Stimulated activated naive CD8-positive, alpha-beta T cell treated with anti-CD3 and anti-CD28 coated beads, Interleukin-15, Interleukin-2, amounts not matched to agents 100 ng/mL and 50 ng/mL, for 24 hours (primary cell): ENCODE measurements at regions not wholly inside any gene's neighbourhood (a gene's known extent, or its start where the extent isn't known, plus 50 kb on each side); places are given as distances from the start of the nearest gene placed in this dataset.
"Not testable (repeated sequence)": the region's sequence is repeated elsewhere in the genome, so short reads cannot be mapped to it uniquely, and the experiment has no call there.

Experiments used
- H3K27ac Mint-ChIP-seq: one replicate; pipeline ENCODE4 v1.8.0; 2021; ENCODE audit warnings: mild to moderate bottlenecking, mixed read lengths
- H3K27me3 Mint-ChIP-seq: one replicate; pipeline ENCODE4 v1.8.0; 2021; ENCODE audit warnings: mixed read lengths
- H3K36me3 Mint-ChIP-seq: one replicate; pipeline ENCODE4 v1.8.0; 2021; ENCODE audit warnings: low read depth, mixed read lengths
- H3K4me1 Mint-ChIP-seq: one replicate; pipeline ENCODE4 v1.8.0; 2021; ENCODE audit warnings: low read depth, mixed read lengths
- H3K4me3 Mint-ChIP-seq: one replicate; pipeline ENCODE4 v1.8.0; 2021; ENCODE audit warnings: mild to moderate bottlenecking, mixed read lengths
- H3K9me3 Mint-ChIP-seq: one replicate; pipeline ENCODE4 v1.8.0; 2021; ENCODE audit warnings: mixed read lengths

DNA sequence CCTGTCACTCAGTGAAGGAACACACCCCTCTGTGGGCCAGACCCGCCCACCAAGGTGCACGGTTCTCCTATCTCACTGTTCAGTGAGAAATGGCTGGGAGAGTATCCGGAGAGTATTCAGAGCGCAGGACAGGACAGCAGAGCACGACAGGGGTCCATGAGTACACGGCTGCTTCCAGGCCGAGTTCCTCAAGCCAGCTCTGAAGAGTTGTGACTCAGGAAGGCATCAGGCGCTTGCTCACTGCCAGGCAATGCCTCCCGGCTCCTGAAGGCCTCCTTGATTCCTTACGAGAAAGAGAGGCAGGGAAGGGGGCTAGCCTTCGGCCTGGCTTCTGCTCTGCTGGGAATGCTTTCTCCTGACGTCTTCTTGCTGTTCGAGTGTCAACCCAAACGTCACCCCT, 132.1 kb upstream of the PPP1R26 start:
- no peaks in the 10 kb centered on the region for H3K9me3 Mint-ChIP-seq
- H3K27me3 Mint-ChIP-seq, result no peaks in the 10 kb centered on the region
- H3K4me3 Mint-ChIP-seq, result no peak overlapping the region
- H3K27ac Mint-ChIP-seq, result no peak overlapping the region
- H3K4me1 Mint-ChIP-seq, result no peaks in the 10 kb centered on the region
- H3K36me3 Mint-ChIP-seq, result no peaks in the 10 kb centered on the region

DNA sequence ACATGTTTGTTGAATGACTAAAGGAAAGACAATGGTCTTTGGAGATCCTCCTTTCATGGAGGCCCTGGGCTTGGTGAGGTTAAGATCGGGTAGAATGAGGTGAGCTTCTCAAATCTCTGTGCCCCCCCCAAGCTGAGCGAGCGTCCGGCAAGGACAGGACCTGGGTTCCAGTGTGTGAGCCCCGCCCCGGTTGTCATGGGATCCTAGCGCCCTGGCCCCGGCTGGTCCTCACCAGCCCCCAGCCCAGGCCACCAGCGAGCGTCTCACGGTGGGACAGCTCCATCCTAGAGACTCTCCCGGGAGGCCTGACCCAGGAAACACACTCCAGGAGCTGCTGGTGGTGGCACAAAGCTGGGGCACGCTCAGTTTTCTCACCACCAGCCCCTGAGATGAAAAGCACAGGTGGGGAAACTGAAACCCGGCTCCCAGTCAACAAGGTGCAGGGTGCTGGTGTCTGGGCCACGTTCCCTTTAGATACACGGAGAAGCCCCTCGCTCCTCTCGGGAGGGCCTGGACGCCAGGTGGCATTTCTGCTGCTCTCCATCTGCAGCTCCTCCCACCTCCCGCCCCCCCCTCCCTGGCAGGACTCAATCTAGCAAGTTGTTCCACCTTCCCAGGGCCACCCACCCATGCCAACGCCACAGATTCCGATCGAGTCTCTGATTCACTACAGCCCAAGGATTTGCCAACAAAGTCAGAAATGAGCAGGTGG, 131.3 kb upstream of the PPP1R26 start:
- no peaks in the 10 kb centered on the region for H3K36me3 Mint-ChIP-seq
- no peaks in the 10 kb centered on the region for H3K27me3 Mint-ChIP-seq
- no peaks in the 10 kb centered on the region for H3K9me3 Mint-ChIP-seq
- H3K27ac Mint-ChIP-seq, result no peak overlapping the region
- H3K4me1 Mint-ChIP-seq, result no peaks in the 10 kb centered on the region
- H3K4me3 Mint-ChIP-seq, result no peak overlapping the region

DNA sequence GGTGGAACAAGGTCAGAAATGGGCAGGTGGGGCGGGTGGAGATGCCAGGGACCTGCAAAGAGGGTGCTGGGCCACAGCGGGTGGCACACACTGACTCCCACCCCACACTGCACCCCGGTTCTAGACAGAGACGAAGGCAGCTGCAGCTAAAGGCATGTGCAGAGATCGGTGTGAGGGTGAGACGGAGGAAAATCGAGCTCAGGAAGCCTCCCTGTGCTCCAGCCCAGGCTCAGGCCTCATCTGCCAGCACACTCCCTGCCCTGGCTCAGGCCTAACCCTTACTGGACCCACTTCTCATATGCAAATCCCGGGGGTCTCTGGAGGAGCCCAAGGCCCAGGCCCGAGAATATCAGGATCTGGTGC, 130.8 kb upstream of the PPP1R26 start:
- no peaks in the 10 kb centered on the region for H3K4me1 Mint-ChIP-seq
- no peak overlapping the region for H3K4me3 Mint-ChIP-seq
- no peaks in the 10 kb centered on the region for H3K36me3 Mint-ChIP-seq
- no peak overlapping the region for H3K27ac Mint-ChIP-seq
- no peaks in the 10 kb centered on the region for H3K9me3 Mint-ChIP-seq
- H3K27me3 Mint-ChIP-seq, result no peaks in the 10 kb centered on the region

DNA sequence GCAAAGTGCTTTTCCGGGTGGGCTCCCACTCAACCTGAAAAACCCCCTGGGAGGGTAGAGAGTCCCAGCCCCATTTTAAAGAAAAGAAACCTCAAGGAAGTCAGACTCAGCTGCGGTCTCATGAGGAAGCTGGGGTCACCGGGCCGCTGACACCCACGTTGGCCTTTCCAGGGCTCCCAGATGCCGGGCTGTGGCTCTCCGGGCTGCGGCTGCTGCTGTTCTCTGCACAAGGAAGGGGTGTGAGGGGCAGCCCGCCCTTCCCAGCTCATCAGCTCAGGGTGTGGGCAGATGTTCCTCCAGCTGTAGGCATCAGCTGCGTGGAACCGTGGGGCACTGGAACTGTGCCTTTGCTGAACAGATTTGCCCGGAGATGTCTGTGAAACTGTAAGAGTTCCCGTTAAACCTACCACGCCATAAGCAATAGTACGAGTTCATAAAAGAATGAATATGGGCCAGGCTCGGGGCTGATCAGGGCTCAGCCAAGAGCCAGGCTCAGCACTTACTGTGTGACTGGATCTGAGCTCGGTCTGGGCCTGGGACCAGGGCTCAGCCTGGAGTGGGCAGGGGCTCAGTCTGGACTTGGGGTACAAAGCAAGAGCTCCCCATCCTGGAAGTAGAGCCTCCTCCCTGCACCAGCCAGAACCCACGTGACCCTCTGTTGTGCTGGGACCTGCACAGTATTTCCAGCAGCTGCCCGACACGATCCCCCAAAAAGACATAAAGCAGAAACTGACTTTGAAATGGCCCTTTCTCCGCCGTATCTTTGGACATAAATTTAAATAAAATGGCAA, 130.2 kb upstream of the PPP1R26 start:
- Mint-ChIP-seq H3K9me3 (no peaks in the 10 kb centered on the region), H3K4me3 (no peak overlapping the region), H3K36me3 (no peaks in the 10 kb centered on the region), H3K27me3 (no peaks in the 10 kb centered on the region), H3K27ac (no peak overlapping the region), H3K4me1 (no peaks in the 10 kb centered on the region)

DNA sequence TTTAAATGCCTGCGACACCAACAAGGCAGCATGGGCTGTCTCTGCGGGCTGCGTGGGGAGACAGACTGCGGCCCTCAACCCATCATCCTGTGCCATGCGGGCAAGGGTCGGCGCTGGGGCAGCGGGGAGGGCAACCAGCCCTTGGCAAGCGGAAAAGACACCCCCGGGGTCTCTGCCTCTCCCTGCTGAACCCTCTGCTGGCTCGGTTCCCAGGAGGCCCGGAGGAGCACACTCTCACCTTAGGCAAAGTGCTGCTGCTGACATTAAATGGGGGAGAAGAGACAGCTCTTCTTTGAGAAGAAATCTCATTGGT, 129.6 kb upstream of the PPP1R26 start:
- Mint-ChIP-seq H3K4me3 (no peak overlapping the region), H3K9me3 (no peaks in the 10 kb centered on the region), H3K36me3 (no peaks in the 10 kb centered on the region), H3K27me3 (no peaks in the 10 kb centered on the region), H3K4me1 (no peaks in the 10 kb centered on the region), H3K27ac (no peak overlapping the region)

DNA sequence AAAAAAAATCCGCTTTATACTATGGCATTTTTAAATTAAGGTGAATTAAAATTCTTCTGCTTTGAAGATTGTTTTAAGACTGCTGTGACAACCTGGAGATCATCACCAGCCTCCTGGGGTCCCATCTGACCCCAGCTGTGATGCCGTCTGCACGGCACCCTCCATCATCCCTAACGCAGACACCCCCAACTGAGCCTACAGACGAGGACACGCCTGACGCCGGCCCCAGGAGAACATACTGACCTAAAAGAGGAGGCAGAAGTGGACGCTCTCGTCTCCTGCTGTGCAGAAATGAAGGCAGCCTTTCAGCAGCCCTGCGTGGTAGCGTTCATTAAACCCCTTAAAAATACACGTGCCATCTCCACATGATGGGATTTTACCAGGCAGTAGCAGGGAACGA, 125.6 kb upstream of the PPP1R26 start:
- H3K27me3 Mint-ChIP-seq, result no peaks in the 10 kb centered on the region
- no peaks in the 10 kb centered on the region for H3K36me3 Mint-ChIP-seq
- H3K27ac Mint-ChIP-seq, result no peak overlapping the region
- H3K4me1 Mint-ChIP-seq, result no peaks in the 10 kb centered on the region
- no peak overlapping the region for H3K4me3 Mint-ChIP-seq
- no peaks in the 10 kb centered on the region for H3K9me3 Mint-ChIP-seq

DNA sequence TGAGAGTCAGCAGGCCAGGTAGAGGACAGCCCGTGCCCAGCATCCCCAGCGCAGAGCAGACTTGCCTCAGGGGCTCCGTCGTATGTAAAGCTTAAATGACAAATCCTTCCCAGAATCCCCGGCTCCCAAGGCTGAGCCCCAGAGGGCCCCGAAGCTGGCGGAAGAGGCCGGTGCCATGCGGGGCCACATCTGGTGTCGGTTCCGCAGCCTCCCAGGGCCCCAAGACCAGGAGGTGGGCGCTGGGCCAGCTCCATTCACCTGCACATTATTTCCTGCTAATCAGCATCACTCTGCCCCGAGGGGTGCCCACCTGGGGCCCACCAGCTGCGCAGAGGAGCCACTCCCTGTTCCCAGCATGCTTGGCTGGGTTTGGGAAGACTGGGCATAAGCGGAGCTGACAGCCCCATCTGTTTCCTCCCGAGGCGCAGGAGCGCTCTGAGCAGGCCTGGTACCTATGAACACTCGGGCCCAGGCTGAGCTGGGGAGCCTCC, 124.0 kb upstream of the PPP1R26 start:
- H3K9me3 Mint-ChIP-seq, result no peaks in the 10 kb centered on the region
- no peak overlapping the region for H3K27ac Mint-ChIP-seq
- H3K4me3 Mint-ChIP-seq, result no peak overlapping the region
- no peaks in the 10 kb centered on the region for H3K4me1 Mint-ChIP-seq
- H3K36me3 Mint-ChIP-seq, result no peaks in the 10 kb centered on the region
- no peaks in the 10 kb centered on the region for H3K27me3 Mint-ChIP-seq

DNA sequence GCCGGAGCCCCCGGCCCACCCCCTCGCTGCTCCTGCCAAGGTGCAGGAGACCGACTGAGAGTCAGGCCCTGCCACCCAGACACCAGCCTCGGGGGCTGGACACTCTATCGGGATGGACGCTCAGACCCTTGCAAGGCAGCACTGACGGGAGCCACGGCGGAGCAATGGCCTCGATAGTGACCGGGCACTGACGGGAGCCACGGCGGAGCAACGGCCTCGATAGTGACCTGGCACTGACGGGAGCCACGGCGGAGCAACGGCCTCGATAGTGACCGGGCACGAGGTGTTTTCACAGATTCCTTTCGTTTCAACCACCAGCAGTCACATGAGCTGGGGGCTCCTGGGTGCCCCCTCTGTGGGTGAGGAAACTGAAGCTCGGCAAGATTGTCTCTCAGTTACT, 123.6 kb upstream of the PPP1R26 start:
- Mint-ChIP-seq H3K4me1 (no peaks in the 10 kb centered on the region), H3K9me3 (no peaks in the 10 kb centered on the region), H3K27ac (no peak overlapping the region), H3K4me3 (no peak overlapping the region), H3K27me3 (no peaks in the 10 kb centered on the region), H3K36me3 (no peaks in the 10 kb centered on the region)

DNA sequence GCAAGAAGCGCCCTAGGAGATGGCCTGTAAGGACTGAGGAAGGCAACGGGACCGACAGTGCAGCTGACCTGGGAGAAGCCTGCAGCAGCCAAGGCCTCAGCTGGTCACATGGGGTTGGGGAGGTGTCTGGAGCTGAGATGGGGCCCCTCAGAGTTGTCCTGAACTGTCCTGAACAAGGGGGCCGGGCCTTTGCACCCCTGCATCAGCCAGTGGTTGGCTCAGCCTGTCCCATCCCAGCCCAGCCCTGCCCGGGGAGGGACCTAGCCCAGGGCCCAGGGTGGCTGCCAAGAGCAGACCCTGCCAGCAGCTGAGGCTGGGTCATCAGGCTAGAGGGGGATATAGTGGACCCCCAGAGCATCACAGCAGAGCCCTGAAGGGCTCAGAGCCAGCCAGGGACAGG, 122.8 kb upstream of the PPP1R26 start:
- H3K9me3 Mint-ChIP-seq, result no peaks in the 10 kb centered on the region
- no peaks in the 10 kb centered on the region for H3K4me1 Mint-ChIP-seq
- no peaks in the 10 kb centered on the region for H3K36me3 Mint-ChIP-seq
- no peak overlapping the region for H3K4me3 Mint-ChIP-seq
- H3K27ac Mint-ChIP-seq, result no peak overlapping the region
- no peaks in the 10 kb centered on the region for H3K27me3 Mint-ChIP-seq

DNA sequence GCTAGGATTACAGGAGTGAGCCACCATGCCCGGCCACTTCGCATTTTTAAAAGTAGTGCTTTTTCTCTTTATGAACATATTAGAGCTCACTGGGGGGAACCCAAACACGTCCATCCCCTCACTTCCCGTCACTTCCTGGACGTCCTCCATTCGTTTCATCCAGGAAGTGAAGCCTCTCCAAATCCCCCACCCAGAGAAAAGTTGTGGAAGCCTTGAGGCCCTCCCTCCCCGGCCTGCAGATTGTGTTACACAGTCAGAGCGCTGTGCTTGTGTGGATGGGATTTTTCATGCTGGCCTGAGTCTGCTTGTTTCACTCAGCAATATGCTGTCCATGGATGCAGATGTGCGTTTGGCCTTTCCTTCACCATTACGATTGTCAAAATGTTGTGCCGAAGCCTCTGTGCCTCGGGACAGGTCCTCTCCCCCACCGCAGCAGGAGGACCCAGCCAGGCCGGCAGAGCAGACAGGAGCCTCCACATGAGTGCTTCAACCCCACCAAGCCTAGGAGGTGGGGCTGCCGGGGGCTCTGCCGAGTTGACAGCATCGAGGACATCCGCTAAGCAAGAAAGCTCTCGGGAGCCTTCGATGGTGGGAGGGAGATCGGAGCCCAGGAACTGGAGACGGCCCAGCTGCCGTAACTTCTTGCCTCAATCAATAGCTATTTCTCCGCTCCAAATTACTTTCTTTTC, 121.6 kb upstream of the PPP1R26 start:
- Mint-ChIP-seq H3K4me3 (no peak overlapping the region), H3K36me3 (no peaks in the 10 kb centered on the region), H3K27ac (no peak overlapping the region), H3K4me1 (no peaks in the 10 kb centered on the region), H3K9me3 (peaks cover 2% of the 10 kb centered on the region), H3K27me3 (no peaks in the 10 kb centered on the region)

DNA sequence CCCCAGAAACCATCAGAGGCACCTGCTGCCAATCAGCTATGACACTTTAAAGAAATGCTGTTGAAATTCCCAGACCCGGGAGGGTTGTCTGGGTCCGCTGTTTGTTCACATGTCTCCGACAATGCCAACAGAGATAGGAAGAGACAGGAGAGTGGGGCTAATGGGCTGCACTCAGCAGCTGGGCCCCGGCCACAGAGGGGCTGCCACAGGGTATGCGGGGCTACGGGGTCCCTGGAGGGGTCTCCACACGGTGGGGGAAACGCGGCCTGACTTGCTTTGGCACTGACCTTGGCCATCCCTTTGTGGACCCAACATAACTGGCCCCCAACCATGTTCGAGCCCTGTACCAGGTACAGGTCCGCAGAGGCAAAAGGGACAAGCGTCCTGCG, 121.0 kb upstream of the PPP1R26 start:
- no peak overlapping the region for H3K27ac Mint-ChIP-seq

DNA sequence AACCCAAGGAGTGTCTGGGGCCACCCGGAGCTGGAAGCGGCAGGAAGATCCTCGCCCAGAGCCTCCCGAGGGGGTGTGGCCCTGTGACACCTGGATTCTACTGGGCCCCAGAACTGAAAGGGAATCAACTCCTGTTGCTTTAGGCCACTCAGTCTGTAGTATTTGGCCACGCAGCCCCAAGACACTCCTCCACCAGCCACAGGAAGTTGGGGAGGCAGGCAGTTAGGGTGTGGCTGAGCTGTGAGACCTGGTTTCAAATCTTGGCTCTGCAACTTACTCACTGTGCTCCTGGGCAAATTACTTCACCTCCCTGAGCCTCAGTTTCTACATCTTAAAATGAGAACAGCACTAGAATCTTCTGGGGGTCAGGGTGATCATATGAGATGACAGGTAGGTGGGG, 119.8 kb upstream of the PPP1R26 start:
- Mint-ChIP-seq H3K4me3 (no peak overlapping the region), H3K27me3 (no peaks in the 10 kb centered on the region), H3K4me1 (no peaks in the 10 kb centered on the region), H3K9me3 (peaks cover 4% of the 10 kb centered on the region), H3K36me3 (no peaks in the 10 kb centered on the region), H3K27ac (no peak overlapping the region)

More for the DNA sequence above, 121.0 kb upstream of the PPP1R26 start:
- Mint-ChIP-seq H3K36me3 (no peaks in the 10 kb centered on the region), H3K4me1 (no peaks in the 10 kb centered on the region), H3K4me3 (no peak overlapping the region), H3K27me3 (no peaks in the 10 kb centered on the region), H3K9me3 (peaks cover 4% of the 10 kb centered on the region)

DNA sequence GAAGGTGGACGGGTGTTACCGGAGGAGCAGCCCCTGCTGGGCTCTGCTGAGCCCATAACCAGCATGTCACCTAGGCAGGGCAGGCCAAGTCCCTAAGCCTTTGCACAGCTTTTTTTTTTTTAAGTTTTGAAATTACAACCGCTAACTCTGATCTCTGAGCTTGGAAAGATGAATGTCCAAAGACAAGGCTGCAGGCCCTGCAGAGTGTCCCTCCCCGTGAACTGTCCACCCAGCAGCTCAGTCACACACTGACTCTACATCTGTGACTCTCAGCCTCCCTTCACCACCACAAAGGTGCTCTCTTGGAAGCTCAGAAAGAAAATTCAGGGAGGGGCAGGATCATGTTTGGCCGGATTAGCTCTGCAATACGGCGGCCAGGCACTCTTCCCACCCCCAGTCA, 119.0 kb upstream of the PPP1R26 start:
- Mint-ChIP-seq H3K4me3 (no peak overlapping the region), H3K4me1 (no peaks in the 10 kb centered on the region), H3K27ac (no peak overlapping the region), H3K27me3 (no peaks in the 10 kb centered on the region), H3K36me3 (no peaks in the 10 kb centered on the region), H3K9me3 (peaks cover 4% of the 10 kb centered on the region)

DNA sequence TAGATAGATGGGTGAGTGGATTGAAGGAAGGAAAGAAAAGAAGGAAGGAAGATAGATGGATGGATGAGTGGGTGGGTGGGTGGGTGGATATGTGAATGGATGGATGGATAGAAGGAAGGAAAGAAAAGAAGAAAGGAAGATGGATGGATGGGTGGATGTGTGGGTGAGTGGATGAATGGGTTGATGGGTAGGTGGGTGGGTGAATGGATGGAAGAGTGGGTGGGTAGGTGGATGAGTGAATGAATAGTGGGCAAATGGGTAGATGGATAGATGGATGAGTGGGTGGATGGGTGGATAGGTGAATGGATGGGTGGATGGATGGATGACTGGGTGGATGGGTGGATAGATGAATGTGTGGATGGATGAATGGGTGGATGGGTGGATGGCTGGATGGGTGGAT, 117.9 kb upstream of the PPP1R26 start:
- not testable (repeated sequence) for H3K9me3 Mint-ChIP-seq, H3K4me3 Mint-ChIP-seq, H3K36me3 Mint-ChIP-seq

DNA sequence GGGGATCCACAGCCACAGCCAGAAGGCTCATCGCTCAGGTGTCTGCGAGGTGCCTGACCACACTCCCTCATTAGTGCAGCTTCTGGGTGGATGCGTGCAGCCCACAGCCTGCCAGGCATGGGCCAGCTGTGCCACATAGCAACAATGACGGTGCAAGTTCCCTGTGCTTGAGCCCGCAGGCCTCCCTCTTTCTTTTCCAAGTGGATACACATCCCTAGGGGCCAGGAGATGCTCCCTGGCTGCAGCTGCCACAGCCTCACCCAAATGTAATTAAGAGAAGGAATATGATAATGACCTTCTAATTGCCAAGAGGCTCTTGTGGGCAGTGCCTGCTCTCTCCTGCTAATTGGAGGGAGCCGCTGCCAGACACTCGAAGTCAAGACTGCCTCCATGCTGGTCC, 116.0 kb upstream of the PPP1R26 start:
- H3K27me3 Mint-ChIP-seq, result no peaks in the 10 kb centered on the region

More for the DNA sequence above, 117.9 kb upstream of the PPP1R26 start:
- not testable (repeated sequence) for H3K27me3 Mint-ChIP-seq, H3K4me1 Mint-ChIP-seq, H3K27ac Mint-ChIP-seq

More for the DNA sequence above, 116.0 kb upstream of the PPP1R26 start:
- no peak overlapping the region for H3K4me3 Mint-ChIP-seq
- H3K36me3 Mint-ChIP-seq, result no peaks in the 10 kb centered on the region
- H3K4me1 Mint-ChIP-seq, result no peaks in the 10 kb centered on the region
- peaks cover 4% of the 10 kb centered on the region for H3K9me3 Mint-ChIP-seq
- H3K27ac Mint-ChIP-seq, result no peak overlapping the region
